ENCODE measurements at regions not wholly inside any gene's neighbourhood (a gene's known extent, or its start where the extent isn't known, plus 50 kb on each side); places are given as distances from the start of the nearest gene placed in this dataset.
A peak's percentile ranks its signal among the peaks of the same experiment; 100 is the strongest.

- DNase-seq = no peak
Observed at GRCh38 chr2:195396479-195396878, 260.5 kb upstream of the SLC39A10 start.

- no peak for DNase-seq
Observed at GRCh38 chr2:195395362-195395761, 261.7 kb upstream of the SLC39A10 start.

GRCh38 chr2:195392446-195393336, 264.3 kb upstream of the SLC39A10 start:
- no peak for DNase-seq

- DNase-seq = peak in 1 of 2 donors; percentile 54
Observed at GRCh38 chr2:195390686-195391321, 266.2 kb upstream of the SLC39A10 start.

GRCh38 chr2:195388028-195388427, 269.0 kb upstream of the SLC39A10 start:
- no peak for DNase-seq

- no peak for DNase-seq
Observed at GRCh38 chr2:195382186-195382585, 274.8 kb upstream of the SLC39A10 start.

- DNase-seq = no peak
Observed at GRCh38 chr2:195370167-195370943, 286.7 kb upstream of the SLC39A10 start.

GRCh38 chr2:195369218-195369587, 287.8 kb upstream of the SLC39A10 start:
- DNase-seq = no peak

GRCh38 chr2:195368249-195369217, 288.5 kb upstream of the SLC39A10 start:
- DNase-seq = no peak

- no peak for DNase-seq
Observed at GRCh38 chr2:195367809-195368208, 289.2 kb upstream of the SLC39A10 start.

- no peak for DNase-seq
Observed at GRCh38 chr2:195364015-195364965, 292.7 kb upstream of the SLC39A10 start.

- no peak for DNase-seq
Observed at GRCh38 chr2:195363496-195363895, 293.5 kb upstream of the SLC39A10 start.

GRCh38 chr2:195360242-195360641, 296.8 kb upstream of the SLC39A10 start:
- no peak for DNase-seq

GRCh38 chr2:195359043-195359735, 297.8 kb upstream of the SLC39A10 start:
- DNase-seq = no peak

- no peak for DNase-seq
Observed at GRCh38 chr2:195356920-195357440, 300.0 kb upstream of the SLC39A10 start.

GRCh38 chr2:195356026-195356425, 301.0 kb upstream of the SLC39A10 start:
- DNase-seq = no peak

GRCh38 chr2:195352581-195352980, 304.4 kb upstream of the SLC39A10 start:
- DNase-seq = no peak

GRCh38 chr2:195343942-195344530, 313.0 kb upstream of the SLC39A10 start:
- no peak for DNase-seq

GRCh38 chr2:195343540-195343939, 313.5 kb upstream of the SLC39A10 start:
- DNase-seq = no peak

- DNase-seq = no peak
Observed at GRCh38 chr2:195342061-195342460, 315.0 kb upstream of the SLC39A10 start.
